ENCODE measurements at regions not wholly inside any gene's neighbourhood (a gene's known extent, or its start where the extent isn't known, plus 50 kb on each side); places are given as distances from the start of the nearest gene placed in this dataset.

DNA sequence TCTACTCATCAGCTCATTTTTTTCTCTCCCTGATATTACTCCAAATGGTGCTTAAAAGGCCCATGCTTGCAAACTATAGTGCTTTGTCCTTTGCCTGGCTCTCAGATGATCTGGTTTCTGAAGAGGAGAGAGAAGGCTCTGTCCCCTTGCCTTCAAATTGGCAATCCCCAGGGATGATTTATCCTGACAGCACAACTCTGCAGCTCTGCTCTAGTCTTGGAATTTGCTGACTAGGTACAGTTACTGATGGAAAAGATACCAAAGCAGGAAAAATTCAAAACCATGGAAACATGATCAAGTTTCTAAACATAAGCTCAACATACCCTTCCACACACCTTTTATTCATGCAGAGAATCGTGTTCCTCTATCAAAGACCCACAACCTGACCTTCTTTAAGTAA, 106.7 kb upstream of the CADPS start:
- DNase-seq (ENCODE audit: low spot score), result peak; percentile 58

DNA sequence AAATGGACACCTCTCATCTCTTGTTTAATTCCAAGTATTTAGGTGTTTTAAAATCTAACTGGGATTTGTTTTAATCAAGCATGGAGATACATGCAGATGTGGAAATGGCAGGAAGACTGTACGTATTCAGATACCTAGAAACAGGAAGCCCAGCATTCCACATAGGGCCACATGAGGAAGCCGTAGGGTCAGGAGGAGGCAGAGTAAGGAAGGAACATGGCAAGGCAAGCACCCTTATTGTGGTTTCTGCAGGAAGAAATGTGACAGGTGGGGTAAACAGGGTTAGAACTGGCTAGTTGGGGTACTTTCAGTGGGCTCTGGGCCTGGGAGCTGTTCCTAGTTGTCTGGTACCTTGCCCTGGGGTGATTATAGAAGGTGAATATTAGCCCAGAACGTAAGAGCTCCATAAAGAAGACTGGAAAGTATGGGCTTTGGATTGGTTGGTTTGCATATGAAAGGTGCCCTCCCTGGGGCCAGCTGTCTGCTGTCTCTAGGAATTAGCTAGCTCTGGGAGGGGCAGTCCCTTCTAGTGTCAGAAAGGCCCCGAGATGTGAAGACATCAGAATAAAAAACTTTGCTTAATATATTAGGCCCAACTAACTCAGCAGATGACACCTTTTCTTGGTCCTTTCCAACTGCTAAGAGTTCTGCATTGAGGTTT, 107.7 kb upstream of the CADPS start:
- no peak for DNase-seq (ENCODE audit: low spot score)

GRCh38 chr3:62986061-62986460, 110.8 kb upstream of the CADPS start:
- DNase-seq (ENCODE audit: low spot score), result no peak

DNA sequence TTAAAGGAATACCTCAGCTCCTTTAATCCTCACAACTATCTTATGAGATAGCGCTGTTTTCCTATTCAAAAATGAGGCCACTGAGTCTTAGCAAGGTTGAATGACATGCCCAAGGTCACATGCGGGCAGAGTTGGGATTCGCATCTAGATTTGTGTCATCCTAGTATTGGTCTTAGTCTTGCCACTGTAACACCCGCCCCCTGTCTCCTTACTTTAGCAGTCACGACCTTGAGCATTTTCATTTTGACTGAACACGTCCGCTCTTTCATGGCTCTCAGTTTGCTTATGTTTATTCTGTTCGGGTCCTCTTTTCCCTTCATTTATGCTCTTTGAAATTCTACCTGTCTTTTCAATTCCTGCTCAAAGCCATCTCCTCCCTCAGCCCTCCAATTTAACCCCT, 112.5 kb upstream of the CADPS start:
- DNase-seq (ENCODE audit: low spot score), result no peak

- no peak for DNase-seq (ENCODE audit: low spot score)
These were observed 115.6 kb upstream of the CADPS start for GRCh38 chr3:62990704-62991413.

DNA sequence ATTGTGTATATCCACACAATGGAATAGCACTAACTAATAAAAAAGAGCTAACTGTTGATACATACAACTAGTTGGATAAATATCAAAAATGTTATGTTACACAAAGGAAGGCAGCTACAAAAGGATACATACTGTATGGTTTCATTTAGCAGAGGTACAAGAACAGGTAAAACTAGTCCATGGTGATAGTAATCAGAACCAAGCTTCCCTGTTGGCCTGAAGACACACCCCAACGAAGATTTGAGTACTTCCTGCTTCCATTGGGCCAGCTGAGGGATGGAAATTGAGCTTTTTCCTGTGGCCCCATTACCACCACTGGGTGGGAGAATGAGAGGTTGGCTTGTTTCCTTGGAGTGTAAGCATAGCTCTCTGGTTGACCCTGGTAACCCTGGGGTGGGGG, 117.3 kb upstream of the CADPS start:
- DNase-seq (ENCODE audit: low spot score), result no peak

- DNase-seq (ENCODE audit: low spot score), result no peak
These were observed 119.9 kb upstream of the CADPS start for GRCh38 chr3:62995119-62995518.

DNA sequence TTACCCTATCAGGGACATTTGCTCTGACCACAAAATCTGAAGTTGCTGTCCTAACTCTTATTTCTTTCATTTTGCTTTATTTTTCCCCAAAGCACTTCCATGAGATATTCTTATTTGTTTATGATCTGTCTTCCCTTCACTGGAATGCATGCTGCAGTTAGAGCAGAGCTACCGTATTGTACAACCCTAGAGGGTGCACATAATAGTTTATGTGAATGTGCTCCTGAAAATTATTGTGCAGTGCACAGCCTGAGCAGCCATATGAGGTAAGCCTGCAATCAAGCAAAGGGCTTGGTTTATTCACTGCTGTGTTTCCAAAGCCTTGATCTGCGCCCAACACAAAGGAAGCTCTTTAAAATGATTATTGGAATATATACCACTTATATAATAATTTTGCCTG, 120.3 kb upstream of the CADPS start:
- DNase-seq (ENCODE audit: low spot score), result no peak

- no peak for DNase-seq (ENCODE audit: low spot score)
These were observed 122.2 kb upstream of the CADPS start for GRCh38 chr3:62997369-62997768.

GRCh38 chr3:62999158-62999557, 123.9 kb upstream of the CADPS start:
- no peak for DNase-seq (ENCODE audit: low spot score)

DNA sequence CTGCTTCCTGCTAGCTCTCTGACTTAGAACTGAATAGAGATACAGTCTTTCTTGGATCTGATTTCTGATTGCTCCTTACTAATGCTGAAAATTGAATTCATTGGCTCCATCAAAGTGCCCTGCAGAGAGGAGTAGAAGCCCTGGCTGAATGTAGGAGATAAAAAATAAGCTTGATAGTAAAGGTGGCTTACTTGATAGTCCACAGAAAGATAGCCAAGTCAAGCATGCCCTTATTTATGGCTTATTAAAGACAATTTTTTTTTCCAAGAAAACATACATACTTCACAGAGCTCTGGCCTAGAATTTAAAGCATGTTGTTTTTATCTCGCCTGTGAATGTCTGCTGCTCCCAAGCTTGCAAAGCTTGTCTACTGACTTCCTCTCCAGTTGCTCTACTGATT, 124.6 kb upstream of the CADPS start:
- no peak for DNase-seq (ENCODE audit: low spot score)

GRCh38 chr3:63004448-63004847, 129.2 kb upstream of the CADPS start:
- DNase-seq (ENCODE audit: low spot score), result no peak

GRCh38 chr3:63015614-63016309, 140.5 kb upstream of the CADPS start:
- no peak for DNase-seq (ENCODE audit: low spot score)

GRCh38 chr3:63022114-63022513, 146.9 kb upstream of the CADPS start:
- peak; percentile 28 for DNase-seq (ENCODE audit: low spot score)

DNA sequence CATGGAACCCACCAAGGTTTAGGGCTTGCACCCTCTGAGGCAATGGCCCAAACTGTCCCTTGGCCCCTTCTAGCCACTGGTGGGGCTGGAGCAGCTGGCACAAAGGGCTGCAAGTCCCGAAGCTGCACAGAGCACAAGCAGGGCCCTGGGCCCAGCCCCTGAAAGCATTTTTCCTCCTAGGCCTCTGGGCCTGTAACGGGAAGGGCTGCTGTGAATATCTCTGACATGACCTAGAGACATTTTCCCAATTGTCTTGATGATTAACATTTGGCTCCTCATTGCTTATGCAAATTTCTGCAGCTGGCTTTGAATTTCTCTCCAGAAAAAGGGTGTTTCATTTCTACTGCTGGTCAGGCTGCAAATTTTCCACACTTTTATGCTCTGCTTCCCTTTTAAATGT, 151.5 kb upstream of the CADPS start:
- no peak for DNase-seq (ENCODE audit: low spot score)

GRCh38 chr3:63029326-63029725, 154.1 kb upstream of the CADPS start:
- DNase-seq (ENCODE audit: low spot score), result no peak

- DNase-seq (ENCODE audit: low spot score), result no peak
These were observed 154.7 kb upstream of the CADPS start for GRCh38 chr3:63029921-63030320.

DNA sequence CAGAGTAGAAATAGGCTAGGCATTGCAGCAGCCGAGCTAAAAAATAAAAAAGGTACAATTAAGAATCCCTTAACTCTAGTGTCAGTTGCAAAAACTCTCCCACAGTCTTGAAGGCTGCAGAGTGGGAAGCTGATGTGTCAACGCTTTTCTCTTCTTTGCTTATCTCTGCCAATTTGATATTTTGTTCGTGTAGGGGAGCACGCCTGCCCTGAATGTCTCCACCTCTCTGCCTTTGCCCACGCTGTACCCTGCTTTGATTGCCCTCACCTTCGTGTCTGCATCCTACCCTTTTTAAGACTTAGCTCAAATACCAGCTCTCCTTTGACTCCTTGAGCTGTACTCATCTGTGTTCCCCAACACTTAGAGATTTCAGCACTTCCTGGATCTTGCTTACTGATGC, 155.4 kb upstream of the CADPS start:
- no peak for DNase-seq (ENCODE audit: low spot score)

DNA sequence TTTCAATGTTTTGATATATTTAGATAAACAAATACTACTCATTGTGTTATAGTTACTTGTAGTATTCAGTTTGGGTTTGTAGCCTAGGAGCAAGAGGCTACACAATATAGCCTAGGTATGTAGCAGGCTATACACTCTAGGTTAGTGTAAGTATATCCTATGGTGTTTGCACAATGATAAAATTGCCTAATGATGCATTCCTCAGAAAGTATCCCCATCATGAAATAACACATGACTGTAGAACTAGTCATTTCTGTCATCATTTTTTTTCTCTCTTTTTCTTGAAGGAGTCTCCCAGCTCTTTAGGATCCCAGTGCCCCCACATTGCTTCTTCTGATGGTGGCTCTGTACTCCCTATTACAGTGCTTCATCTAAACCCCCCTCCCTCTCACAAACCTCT, 157.7 kb upstream of the CADPS start:
- no peak for DNase-seq (ENCODE audit: low spot score)

GRCh38 chr3:63034101-63034500, 158.9 kb upstream of the CADPS start:
- no peak for DNase-seq (ENCODE audit: low spot score)

DNA sequence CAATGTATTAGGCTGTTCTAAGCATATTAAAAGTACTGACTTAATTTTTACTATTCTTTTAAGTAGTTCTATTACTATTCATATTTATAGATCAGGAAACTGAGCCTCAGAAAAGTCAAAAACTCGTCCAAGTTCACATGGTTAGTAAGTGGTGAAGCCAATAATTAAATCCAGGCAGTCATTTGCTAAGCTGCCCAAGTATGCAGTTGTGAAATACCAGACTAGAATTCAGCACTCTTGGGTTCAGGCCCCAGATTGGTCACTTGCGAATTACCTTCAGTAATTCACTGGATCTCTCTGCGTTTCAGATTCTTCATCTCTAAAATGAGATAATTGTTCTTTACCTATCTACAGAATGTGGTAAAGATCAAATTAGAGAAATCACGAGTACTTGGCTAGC, 161.9 kb upstream of the CADPS start:
- no peak for DNase-seq (ENCODE audit: low spot score)

- no peak for DNase-seq (ENCODE audit: low spot score)
These were observed 167.6 kb upstream of the CADPS start for GRCh38 chr3:63042833-63043232.

GRCh38 chr3:63043631-63044030, 168.4 kb upstream of the CADPS start:
- peak; percentile 63 for DNase-seq (ENCODE audit: low spot score)

Data from COLO829 (cell line).